ENCODE measurements at regions not wholly inside any gene's neighbourhood (a gene's known extent, or its start where the extent isn't known, plus 50 kb on each side); places are given as distances from the start of the nearest gene placed in this dataset.

DNA sequence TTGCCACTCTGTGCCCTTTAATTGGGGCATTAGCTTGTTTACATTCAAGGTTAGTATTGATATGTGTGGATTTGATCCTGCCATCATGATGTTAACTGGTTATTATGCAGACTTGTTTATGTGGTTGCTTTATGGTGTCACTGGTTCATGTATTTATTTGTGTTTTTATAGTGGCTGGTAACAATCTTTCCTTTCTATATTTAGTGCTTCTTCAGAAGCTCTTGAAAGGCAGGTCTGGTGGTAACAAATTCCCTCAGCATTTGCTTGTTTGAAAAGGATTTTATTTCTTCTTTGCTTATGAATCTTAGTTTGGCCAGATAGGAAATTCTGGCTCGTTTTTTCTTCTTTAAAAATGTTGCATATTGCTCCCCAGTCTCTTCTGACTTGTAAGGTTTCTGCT is 215.4 kb downstream of the ZC3H11B start:
- DNase-seq: no peak

DNA sequence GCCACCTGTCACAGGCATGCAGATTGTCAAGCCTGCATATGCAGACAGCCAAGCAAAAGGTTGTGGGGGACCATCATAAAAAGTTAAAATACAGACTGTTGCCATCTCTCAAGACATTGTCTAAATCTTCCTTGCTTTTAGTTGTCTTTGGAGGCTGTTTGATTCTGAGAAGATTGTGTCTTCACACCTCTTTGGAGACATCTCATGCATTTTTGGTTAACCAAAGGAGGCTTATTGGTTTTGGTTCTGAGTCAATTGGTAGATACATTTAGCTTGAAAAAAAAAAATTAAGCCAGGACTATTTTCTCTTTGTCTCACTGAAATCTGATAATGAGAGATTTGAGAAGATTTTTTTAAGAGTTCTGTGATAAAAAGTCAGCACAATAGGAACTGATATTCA is 217.6 kb downstream of the LYPLAL1 start:
- no peak for DNase-seq

DNA sequence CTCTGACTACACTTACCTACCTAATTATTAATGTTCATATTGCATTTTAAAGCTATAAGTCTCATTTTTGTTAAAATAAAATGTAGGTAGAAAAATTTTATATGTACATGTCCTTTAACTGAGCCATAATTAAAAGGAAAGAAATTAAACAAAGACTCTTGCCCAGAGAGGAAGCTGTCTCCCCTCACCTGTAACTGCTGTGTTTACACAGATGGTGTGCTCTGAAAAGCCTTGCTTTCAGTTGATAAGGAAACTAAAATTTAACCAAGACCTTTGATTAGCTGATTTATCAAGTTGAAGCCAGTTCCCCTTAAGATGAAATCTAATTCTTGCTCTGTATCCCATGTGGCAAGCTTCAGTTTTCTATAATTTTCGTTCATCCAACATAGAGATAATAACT is 213.5 kb downstream of the LYPLAL1 start:
- no peak for DNase-seq

GRCh38 chr1:219385787-219386427 is 212.2 kb downstream of the LYPLAL1 start:
- no peak for DNase-seq

DNA sequence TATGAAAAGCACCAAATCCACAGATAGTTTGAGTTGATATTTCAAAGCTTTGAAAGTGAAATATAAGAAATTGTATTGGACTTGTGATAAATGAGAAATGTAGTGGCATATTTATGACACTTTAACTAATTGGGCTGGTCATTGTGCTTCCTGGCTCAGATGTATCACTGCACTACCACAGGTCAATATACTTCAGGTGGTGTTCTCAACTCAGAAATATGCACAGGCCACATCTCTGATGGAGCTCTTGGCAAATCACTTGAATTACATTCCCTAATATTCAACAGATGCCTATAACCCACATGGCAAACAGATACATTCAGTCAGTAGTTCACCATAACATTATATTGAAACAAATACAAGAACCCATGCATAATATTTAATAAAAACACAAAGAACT is 209.6 kb downstream of the LYPLAL1 start:
- no peak for DNase-seq

DNA sequence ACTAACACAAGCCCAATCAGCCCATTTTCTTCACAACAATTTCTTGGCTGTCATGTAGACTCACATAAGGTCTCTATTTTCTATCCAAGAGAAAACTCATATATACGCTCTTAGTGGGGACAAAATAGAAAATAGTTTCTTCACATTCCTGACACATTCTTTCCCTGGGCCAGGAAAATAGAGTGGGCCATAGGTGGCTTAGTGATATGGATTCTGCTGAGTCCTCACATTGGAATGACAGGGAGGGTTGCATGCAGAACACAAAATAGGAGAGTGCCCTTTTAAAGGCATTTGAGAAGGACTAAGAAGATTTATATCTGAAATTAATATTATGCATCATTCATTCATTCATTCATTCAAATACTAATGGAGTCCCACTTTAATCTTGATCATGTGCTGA is 207.7 kb downstream of the LYPLAL1 start:
- DNase-seq: no peak

GRCh38 chr1:219380463-219380862 is 206.8 kb downstream of the LYPLAL1 start:
- no peak for DNase-seq

GRCh38 chr1:219379691-219380090 is 206.0 kb downstream of the LYPLAL1 start:
- no peak for DNase-seq

DNA sequence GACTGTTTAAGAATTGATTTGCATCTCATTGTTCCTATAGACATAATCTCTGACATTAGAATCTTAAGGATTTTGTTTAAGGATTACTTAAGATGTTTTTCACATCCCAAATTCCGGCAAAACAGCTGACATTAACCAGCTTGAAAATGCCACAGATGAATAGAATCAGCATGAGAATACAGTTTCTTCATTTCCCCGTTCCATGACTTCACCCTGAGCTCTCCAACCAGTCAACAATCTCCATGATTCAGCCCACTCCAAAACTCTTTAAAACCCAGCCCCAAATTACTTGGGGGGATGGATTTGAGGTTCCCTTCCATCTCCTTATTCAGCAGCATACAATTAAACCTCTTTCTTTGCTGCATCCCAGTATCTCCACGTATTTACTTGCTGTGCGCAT is 201.0 kb downstream of the LYPLAL1 start:
- DNase-seq: no peak

- no peak for DNase-seq
These were observed 200.4 kb downstream of the LYPLAL1 start for GRCh38 chr1:219374046-219374566.

DNA sequence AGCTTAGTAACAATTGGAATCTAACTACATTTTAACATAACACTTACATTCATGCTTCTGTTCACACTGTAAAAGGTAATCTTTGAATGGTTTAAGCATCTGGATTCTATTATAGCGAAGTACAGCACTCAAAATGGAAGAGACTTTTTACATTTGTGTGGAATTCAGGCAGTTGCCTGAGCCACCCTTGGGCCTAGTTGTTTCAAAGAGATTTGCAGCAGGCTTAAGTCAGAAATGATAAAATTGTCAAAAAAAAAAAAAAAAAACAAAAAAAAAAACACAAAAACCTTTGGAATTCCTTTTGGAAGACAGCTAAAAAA is 199.9 kb downstream of the LYPLAL1 start:
- no peak for DNase-seq

GRCh38 chr1:219372916-219373615 is 199.4 kb downstream of the LYPLAL1 start:
- no peak for DNase-seq

GRCh38 chr1:219371471-219371870 is 197.8 kb downstream of the LYPLAL1 start:
- DNase-seq: no peak

- DNase-seq: no peak
These were observed 193.8 kb downstream of the LYPLAL1 start for GRCh38 chr1:219367496-219367895.

GRCh38 chr1:219365451-219365850 is 191.8 kb downstream of the LYPLAL1 start:
- no peak for DNase-seq

DNA sequence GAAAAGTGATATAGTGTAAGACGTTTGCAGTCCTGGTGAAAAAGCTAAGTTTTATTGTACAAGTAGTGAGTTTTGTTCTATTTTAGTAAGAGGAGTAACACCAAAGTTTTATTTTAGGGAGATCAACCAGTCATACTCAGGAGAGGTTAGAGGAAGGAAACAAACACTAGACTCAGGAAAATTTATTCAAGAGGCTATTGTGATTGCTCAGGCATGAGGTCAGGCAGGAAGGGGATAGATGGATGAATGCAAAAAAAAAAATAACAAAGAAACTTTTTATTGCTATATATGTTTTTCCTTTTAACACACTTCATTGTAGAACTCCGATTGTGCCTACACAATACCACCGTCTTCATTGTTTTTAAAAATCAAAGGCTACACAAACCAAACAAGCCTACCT is 189.0 kb downstream of the LYPLAL1 start:
- no peak for DNase-seq

GRCh38 chr1:219359126-219359525 is 185.4 kb downstream of the LYPLAL1 start:
- DNase-seq: no peak

DNA sequence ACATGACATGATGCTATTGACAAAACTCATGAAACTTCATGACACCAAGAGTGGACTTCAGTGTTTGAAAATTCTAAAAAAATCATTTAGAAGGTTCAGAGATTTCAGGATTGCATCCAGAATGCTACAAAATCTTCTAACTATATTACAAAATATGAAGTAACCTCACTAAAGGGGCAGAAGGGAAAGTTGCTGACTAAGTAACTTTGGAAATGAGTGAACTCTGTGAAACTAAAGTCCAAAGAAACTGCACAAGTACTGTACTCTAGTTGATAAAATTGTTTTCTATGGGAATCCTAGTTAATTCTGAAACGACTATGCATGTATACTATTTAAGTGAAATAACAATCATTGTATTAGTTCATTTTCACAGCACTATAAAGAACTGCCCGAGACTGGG is 184.4 kb downstream of the LYPLAL1 start:
- DNase-seq: no peak

- no peak for DNase-seq
These were observed 181.3 kb downstream of the LYPLAL1 start for GRCh38 chr1:219354962-219355361.

DNA sequence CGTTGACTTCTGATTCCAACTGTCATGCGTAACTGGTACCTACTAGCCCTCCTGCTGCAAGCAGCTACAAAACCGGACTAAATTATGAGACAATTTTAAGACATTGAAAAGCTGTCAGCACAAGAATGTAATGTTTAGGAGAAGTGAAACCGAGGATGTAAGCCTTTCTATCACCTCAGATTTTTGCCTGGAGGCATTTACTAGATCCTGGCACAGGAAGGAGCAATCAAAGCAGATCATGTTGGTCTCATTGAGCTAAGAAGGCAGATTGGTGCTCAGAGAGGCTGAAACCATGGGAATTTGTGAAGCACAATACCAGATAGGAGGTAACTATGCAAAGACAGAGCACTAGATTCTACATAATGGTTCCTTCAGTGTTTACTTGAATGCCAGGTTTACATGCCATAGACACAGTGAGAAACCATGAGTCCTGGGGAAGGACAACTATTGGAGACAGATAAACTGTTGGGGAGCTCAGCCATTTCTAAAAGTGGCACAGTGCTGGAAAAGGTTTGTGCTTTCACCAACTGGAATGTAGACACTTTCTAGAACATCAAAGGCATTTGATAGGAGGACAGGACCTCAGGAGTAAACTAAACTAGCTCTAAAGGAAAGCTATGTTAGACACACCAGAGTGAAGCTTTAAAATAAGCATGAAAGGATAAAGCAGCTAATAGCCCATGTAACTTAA is 179.4 kb downstream of the LYPLAL1 start:
- no peak for DNase-seq

- no peak for DNase-seq
These were observed 176.7 kb downstream of the LYPLAL1 start for GRCh38 chr1:219350172-219350931.

- no peak for DNase-seq
These were observed 174.3 kb downstream of the LYPLAL1 start for GRCh38 chr1:219347921-219348391.

DNA sequence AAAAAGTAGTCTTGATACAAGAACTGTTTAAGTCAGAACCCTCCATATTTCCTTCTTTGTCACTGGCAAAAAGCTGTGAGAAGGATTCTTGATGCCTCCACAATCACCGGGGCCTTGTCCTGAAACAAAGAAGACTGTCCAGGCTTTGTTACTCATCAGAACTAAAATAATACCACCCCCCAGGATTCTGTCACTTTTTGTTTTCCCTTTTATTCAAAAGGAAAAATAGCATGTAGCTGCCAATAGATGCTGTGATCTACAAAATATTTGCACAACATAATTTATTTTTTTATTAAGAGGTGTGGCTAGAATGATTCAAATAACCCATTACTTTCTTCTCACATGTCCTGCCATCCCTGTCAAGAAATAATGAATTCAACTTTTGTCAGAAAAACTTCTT is 173.7 kb downstream of the LYPLAL1 start:
- no peak for DNase-seq
